Mesendoderm (in vitro differentiated cells): ENCODE measurements at regions not wholly inside any gene's neighbourhood (a gene's known extent, or its start where the extent isn't known, plus 50 kb on each side); places are given as distances from the start of the nearest gene placed in this dataset.
A peak's percentile ranks its signal among the peaks of the same experiment; 100 is the strongest.

Source experiments
- DNase-seq: peaks from one replicate; pipeline ENCODE4 v3.0.0; 2013
- H2AK5ac ChIP-seq: 2 replicates; pipeline ENCODE4 v1.6.1; 2013; ENCODE audit warnings: low read length, inconsistent platforms
- H2BK120ac ChIP-seq: 2 replicates; pipeline ENCODE4 v1.6.1; 2013; ENCODE audit warnings: low read depth, mild to moderate bottlenecking, low read length, moderate library complexity, mixed read lengths
- H2BK15ac ChIP-seq: replicated peaks from 2 replicates; pipeline ENCODE4 v1.6.1; 2013; ENCODE audit warnings: low read depth, mild to moderate bottlenecking, moderate library complexity
- H2BK5ac ChIP-seq: 2 replicates; pipeline ENCODE4 v1.6.1; 2013; ENCODE audit warnings: low read length, inconsistent platforms
- H3K18ac ChIP-seq: 2 replicates; pipeline ENCODE4 v1.6.1; 2013; ENCODE audit warnings: mild to moderate bottlenecking, low read length, mixed read lengths
- H3K23ac ChIP-seq: one replicate; pipeline ENCODE4 v1.6.1; 2013; ENCODE audit warnings: low read length
- H3K27ac ChIP-seq: 2 replicates; pipeline ENCODE4 v1.5.1; 2013; ENCODE audit warnings: low read depth, mild to moderate bottlenecking, inconsistent platforms, low read length, moderate library complexity
- H3K27me3 ChIP-seq: 2 replicates; pipeline ENCODE4 v1.6.1; 2013; ENCODE audit warnings: low read length, control low read depth, mild to moderate bottlenecking, inconsistent platforms; ENCODE audit not compliant: insufficient read depth, poor library complexity
- H3K36me3 ChIP-seq: 2 replicates; pipeline ENCODE4 v1.6.1; 2013; ENCODE audit warnings: low read length, inconsistent platforms; ENCODE audit not compliant: control insufficient read depth, insufficient read depth
- H3K4ac ChIP-seq: one replicate; pipeline ENCODE4 v1.6.1; 2013; ENCODE audit warnings: low read depth, mild to moderate bottlenecking, low read length, moderate library complexity
- H3K4me1 ChIP-seq: 2 replicates; pipeline ENCODE4 v1.6.1; 2013; ENCODE audit warnings: low read depth, low read length, inconsistent platforms; ENCODE audit not compliant: control insufficient read depth
- H3K4me2 ChIP-seq: 2 replicates; pipeline ENCODE4 v1.6.1; 2013; ENCODE audit warnings: low read length
- H3K4me3 ChIP-seq: 2 replicates; pipeline ENCODE4 v1.5.1; 2013; ENCODE audit warnings: mild to moderate bottlenecking, low read length
- H3K56ac ChIP-seq: one replicate; pipeline ENCODE4 v1.6.1; 2013; ENCODE audit warnings: low read length
- H3K79me1 ChIP-seq: 2 replicates; pipeline ENCODE4 v1.6.1; 2013; ENCODE audit warnings: low read length, inconsistent platforms
- H3K79me2 ChIP-seq: 2 replicates; pipeline ENCODE4 v1.6.1; 2013; ENCODE audit warnings: mild to moderate bottlenecking, low read length; ENCODE audit not compliant: control insufficient read depth, insufficient read depth
- H3K9ac ChIP-seq: 2 replicates; pipeline ENCODE4 v1.6.1; 2013; ENCODE audit warnings: low read length, inconsistent platforms
- H4K5ac ChIP-seq: one replicate; pipeline ENCODE4 v1.6.1; 2013; ENCODE audit warnings: low read length
- H4K8ac ChIP-seq: one replicate; pipeline ENCODE4 v1.6.1; 2013; ENCODE audit warnings: low read depth, mild to moderate bottlenecking, control low read depth, low read length, moderate library complexity
- WGBS: extraction: QIAGEN DNeasy Blood & Tissue Kit; methylation state at CpG from one replicate; pipeline ENCODE4 v1.1.7; 2013; ENCODE audit warnings: low lambda C conversion rate, missing lambda C conversion rate; ENCODE audit not compliant: insufficient coverage; ENCODE audit errors: extremely low coverage; 5-methylcytosine and 5-hydroxymethylcytosine counted together

GRCh38 chr21:27578741-27579265, 611.9 kb upstream of the ADAMTS5 start:
- Histone ChIP-seq H3K4me2 (no peak overlapping the region), H2BK15ac (no peak overlapping the region), H3K18ac (no peak overlapping the region), H3K23ac (no peak overlapping the region), H3K4ac (no peak overlapping the region), H3K36me3 (no peaks in the 10 kb centered on the region), H3K79me1 (no peaks in the 10 kb centered on the region), H3K79me2 (no peaks in the 10 kb centered on the region), H3K27ac (no peak overlapping the region), H3K56ac (no peak overlapping the region), H3K27me3 (no peaks in the 10 kb centered on the region), H4K8ac (no peak overlapping the region), H4K5ac (no peak overlapping the region), H2BK5ac (no peak overlapping the region), H2BK120ac (no peak overlapping the region), H2AK5ac (no peak overlapping the region), H3K9ac (no peak overlapping the region), H3K4me3 (no peak overlapping the region), H3K4me1 (no peaks in the 10 kb centered on the region)
- no peak for DNase-seq
- WGBS: no CpG with 5 or more reads among the region's 6 CpGs

DNA sequence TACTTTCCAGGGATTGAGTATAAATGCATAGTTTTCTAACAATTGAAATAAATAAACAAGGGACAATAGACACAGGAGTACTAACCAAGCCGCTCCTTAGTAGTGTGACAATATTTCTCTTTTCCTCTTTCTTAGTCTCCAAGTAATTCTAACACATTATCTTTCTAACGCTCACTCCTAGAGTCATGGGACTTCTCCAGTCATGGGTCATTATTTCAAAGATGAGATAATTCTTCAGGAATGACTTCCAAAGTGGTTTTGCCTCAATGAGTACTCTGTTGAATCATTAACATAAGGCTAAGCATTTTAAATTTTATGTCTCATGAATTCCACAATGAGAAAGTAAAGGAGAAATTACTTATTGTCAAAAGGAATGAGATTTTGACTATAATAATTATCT, 605.8 kb upstream of the ADAMTS5 start:
- Histone ChIP-seq H4K8ac (no peak overlapping the region), H3K18ac (no peak overlapping the region), H3K4me2 (no peak overlapping the region), H3K23ac (no peak overlapping the region), H4K5ac (no peak overlapping the region), H3K4me3 (no peak overlapping the region), H3K9ac (no peak overlapping the region), H2BK5ac (no peak overlapping the region), H3K79me2 (no peaks in the 10 kb centered on the region), H3K36me3 (no peaks in the 10 kb centered on the region), H3K79me1 (no peaks in the 10 kb centered on the region), H3K4me1 (no peaks in the 10 kb centered on the region), H3K4ac (no peak overlapping the region), H2BK15ac (no peak overlapping the region), H2BK120ac (no peak overlapping the region), H3K27ac (no peak overlapping the region), H3K27me3 (no peaks in the 10 kb centered on the region), H2AK5ac (no peak overlapping the region), H3K56ac (no peak overlapping the region)
- no CpG with 5 or more reads among the region's 2 CpGs for WGBS
- DNase-seq: peak; percentile 11

- no peak overlapping the region for H3K56ac ChIP-seq
- no peak overlapping the region for H3K4ac ChIP-seq
- no peaks in the 10 kb centered on the region for H3K4me1 ChIP-seq
- no peaks in the 10 kb centered on the region for H3K79me1 ChIP-seq
- H3K23ac ChIP-seq: no peak overlapping the region
- no peak overlapping the region for H2BK5ac ChIP-seq
- H4K8ac ChIP-seq: no peak overlapping the region
- H3K36me3 ChIP-seq: no peaks in the 10 kb centered on the region
- H3K9ac ChIP-seq: no peak overlapping the region
- H2AK5ac ChIP-seq: no peak overlapping the region
- no peak overlapping the region for H2BK15ac ChIP-seq
- H3K27me3 ChIP-seq: no peaks in the 10 kb centered on the region
- no peak overlapping the region for H2BK120ac ChIP-seq
- H3K4me3 ChIP-seq: no peak overlapping the region
- DNase-seq: no peak
- H3K27ac ChIP-seq: no peak overlapping the region
- H3K4me2 ChIP-seq: no peak overlapping the region
- no peak overlapping the region for H4K5ac ChIP-seq
- H3K79me2 ChIP-seq: no peaks in the 10 kb centered on the region
- no peak overlapping the region for H3K18ac ChIP-seq
Observed at GRCh38 chr21:27571706-27572105, 604.8 kb upstream of the ADAMTS5 start.

DNA sequence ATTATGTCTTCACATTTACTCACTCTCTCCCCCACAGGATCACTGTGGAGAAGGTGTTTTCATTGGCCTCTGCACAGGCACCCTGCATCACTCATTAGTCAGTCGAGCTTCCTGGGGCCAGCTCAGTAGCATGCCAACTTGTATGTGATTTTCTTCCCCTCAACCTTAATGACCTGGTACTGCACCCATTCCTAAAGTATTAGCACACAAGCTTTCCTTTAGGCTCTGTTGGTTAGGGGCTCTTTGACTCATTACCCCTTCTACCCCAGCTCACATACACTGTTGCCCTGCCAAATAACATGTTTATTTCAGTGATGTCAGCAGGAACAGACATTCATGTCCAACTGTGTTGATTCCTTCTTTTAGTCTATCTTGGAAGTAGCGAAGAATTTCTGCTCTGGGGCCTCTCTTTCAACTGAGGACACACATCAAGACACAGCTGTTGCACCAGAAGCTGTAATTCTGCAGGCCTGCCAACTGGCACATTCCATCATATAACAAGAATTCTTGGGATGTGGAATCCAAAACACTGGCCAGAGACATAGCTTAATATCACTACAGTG, 603.5 kb upstream of the ADAMTS5 start:
- Histone ChIP-seq H3K9ac (no peak overlapping the region), H4K5ac (no peak overlapping the region), H3K79me2 (no peaks in the 10 kb centered on the region), H3K27ac (no peak overlapping the region), H2AK5ac (no peak overlapping the region), H3K4me2 (no peak overlapping the region), H3K36me3 (no peaks in the 10 kb centered on the region), H4K8ac (no peak overlapping the region), H2BK15ac (no peak overlapping the region), H3K79me1 (no peaks in the 10 kb centered on the region), H3K56ac (no peak overlapping the region), H3K27me3 (no peaks in the 10 kb centered on the region), H2BK5ac (no peak overlapping the region), H3K4me3 (no peak overlapping the region), H3K18ac (no peak overlapping the region), H3K4ac (no peak overlapping the region), H2BK120ac (no peak overlapping the region), H3K23ac (no peak overlapping the region), H3K4me1 (no peaks in the 10 kb centered on the region)
- no CpG with 5 or more reads among the region's 2 CpGs for WGBS
- DNase-seq: no peak

DNA sequence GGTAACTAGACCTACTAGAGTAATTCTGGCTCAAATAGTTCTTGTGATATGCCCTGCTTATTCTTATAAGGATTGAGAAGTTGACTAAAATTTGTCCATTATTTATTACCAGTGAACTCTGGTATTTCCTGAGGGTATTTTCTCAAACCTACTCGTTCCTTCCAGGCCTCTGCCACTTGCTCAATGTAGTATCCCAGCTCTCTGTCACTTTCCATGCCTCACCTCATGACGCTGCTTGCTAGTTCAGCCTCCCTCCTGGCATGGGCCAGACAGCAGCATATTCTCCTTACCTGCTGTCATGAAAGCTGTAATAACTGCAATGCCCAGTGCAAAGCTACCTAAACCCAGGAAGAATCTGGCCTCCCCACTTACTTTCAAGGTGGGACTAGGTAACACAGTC, 602.9 kb upstream of the ADAMTS5 start:
- Histone ChIP-seq H3K9ac (no peak overlapping the region), H3K27ac (no peak overlapping the region), H3K36me3 (no peaks in the 10 kb centered on the region), H3K79me1 (no peaks in the 10 kb centered on the region), H2BK120ac (no peak overlapping the region), H3K4me3 (no peak overlapping the region), H4K5ac (no peak overlapping the region), H2BK5ac (no peak overlapping the region), H3K4me1 (no peaks in the 10 kb centered on the region), H3K79me2 (no peaks in the 10 kb centered on the region), H2AK5ac (no peak overlapping the region), H3K4me2 (no peak overlapping the region), H4K8ac (no peak overlapping the region), H2BK15ac (no peak overlapping the region), H3K27me3 (no peaks in the 10 kb centered on the region), H3K23ac (no peak overlapping the region), H3K4ac (no peak overlapping the region), H3K56ac (no peak overlapping the region), H3K18ac (no peak overlapping the region)
- no peak for DNase-seq
- no CpG with 5 or more reads among the region's 2 CpGs for WGBS

- H3K79me2 ChIP-seq: no peaks in the 10 kb centered on the region
- no peaks in the 10 kb centered on the region for H3K27me3 ChIP-seq
- H4K8ac ChIP-seq: no peak overlapping the region
- H3K4me2 ChIP-seq: no peak overlapping the region
- no peaks in the 10 kb centered on the region for H3K36me3 ChIP-seq
- no peak overlapping the region for H2BK5ac ChIP-seq
- no peak overlapping the region for H3K9ac ChIP-seq
- no peak overlapping the region for H3K4me3 ChIP-seq
- no peaks in the 10 kb centered on the region for H3K79me1 ChIP-seq
- H2AK5ac ChIP-seq: no peak overlapping the region
- no peak overlapping the region for H3K4ac ChIP-seq
- no peak overlapping the region for H3K27ac ChIP-seq
- H3K56ac ChIP-seq: no peak overlapping the region
- H2BK15ac ChIP-seq: no peak overlapping the region
- WGBS: no CpG with 5 or more reads among the region's 2 CpGs
- H2BK120ac ChIP-seq: no peak overlapping the region
- no peaks in the 10 kb centered on the region for H3K4me1 ChIP-seq
- no peak overlapping the region for H4K5ac ChIP-seq
- no peak overlapping the region for H3K23ac ChIP-seq
- H3K18ac ChIP-seq: no peak overlapping the region
- DNase-seq: no peak
Observed at GRCh38 chr21:27569091-27569490, 602.2 kb upstream of the ADAMTS5 start.
